HEK293 (cell line): ENCODE measurements at regions not wholly inside any gene's neighbourhood (a gene's known extent, or its start where the extent isn't known, plus 50 kb on each side); places are given as distances from the start of the nearest gene placed in this dataset.

Experiments
- CTCF ChIA-PET: fragments of 350-600 bp; formaldehyde crosslinking; extraction: SDS; loops from one replicate; lab custom pipeline; 2021; ENCODE audit warnings: antibody characterized with exemption; lab: Yijun Ruan, JAX
- POLR2A ChIA-PET: fragments of 300-600 bp; formaldehyde crosslinking; extraction: SDS; loops from one replicate; lab custom pipeline; 2020; ENCODE audit warnings: antibody characterized with exemption, inconsistent platforms; lab: Yijun Ruan, JAX
- H3K27ac ChIP-seq: fragments of 200-500 bp; sonication (Bioruptor generic); 2 replicates; pipeline ENCODE4 v1.5.1; 2014; ENCODE audit warnings: low read depth, low read length, control low read depth, inconsistent platforms; ENCODE audit errors: extremely low read depth
- H3K36me3 ChIP-seq, 2 experiments: fragments of 200-500 bp in 1 of 2; sonication (Bioruptor generic) in 1 of 2; 1 replicate in 1 of 2; 2 replicates in 1 of 2; pipeline ENCODE4 v1.5.1; 2014 to 2017; ENCODE audit warnings: inconsistent platforms in 2 of 2, low read length in 2 of 2; ENCODE audit not compliant: control insufficient read depth in 2 of 2, insufficient read depth in 1 of 2
- H3K4me1 ChIP-seq: fragments of 200-500 bp; sonication (Bioruptor generic); 2 replicates; pipeline ENCODE4 v1.5.1; 2014; ENCODE audit warnings: mild to moderate bottlenecking, low read length, inconsistent platforms; ENCODE audit not compliant: control insufficient read depth, insufficient read depth
- H3K4me3 ChIP-seq: 2 replicates; pipeline ENCODE4 v1.5.1; 2011; ENCODE audit warnings: low read depth, mild to moderate bottlenecking, control low read depth, low read length, moderate library complexity
- H3K9me3 ChIP-seq: fragments of 200-500 bp; sonication (Bioruptor generic); 2 replicates; pipeline ENCODE4 v1.5.1; 2014; ENCODE audit warnings: low read depth, low read length, inconsistent platforms; ENCODE audit not compliant: control insufficient read depth, insufficient read depth
- BCL11A ChIP-seq: fragments of 450-650 bp; formaldehyde crosslinking; IDR thresholded peaks from 2 replicates; pipeline ENCODE4 v1.5.1; 2016; ENCODE audit warnings: low read depth, missing biosample characterization, missing genetic modification characterization
- SCRT1 ChIP-seq: fragments of 450-650 bp; formaldehyde crosslinking; IDR thresholded peaks from 2 replicates; pipeline ENCODE4 v1.5.1; 2016; ENCODE audit warnings: missing biosample characterization, missing genetic modification characterization, borderline replicate concordance
- ZBTB48 ChIP-seq: fragments of 450-650 bp; formaldehyde crosslinking; IDR thresholded peaks from 2 replicates; pipeline ENCODE4 v1.5.1; 2016; ENCODE audit warnings: missing biosample characterization, missing genetic modification characterization
- ZNF121 ChIP-seq: fragments of 450-650 bp; formaldehyde crosslinking; IDR thresholded peaks from 2 replicates; pipeline ENCODE4 v1.5.1; 2016; ENCODE audit warnings: missing biosample characterization, missing genetic modification characterization
- ZNF146 ChIP-seq: fragments of 450-650 bp; formaldehyde crosslinking; IDR thresholded peaks from 2 replicates; pipeline ENCODE4 v1.5.1; 2016; ENCODE audit warnings: missing biosample characterization, missing genetic modification characterization
- ZNF148 ChIP-seq: fragments of 450-650 bp; formaldehyde crosslinking; IDR thresholded peaks from 2 replicates; pipeline ENCODE4 v1.5.0; 2017; ENCODE audit warnings: missing biosample characterization, missing genetic modification characterization, borderline replicate concordance
- ZNF211 ChIP-seq: fragments of 450-650 bp; formaldehyde crosslinking; IDR thresholded peaks from 2 replicates; pipeline ENCODE4 v1.5.1; 2016; ENCODE audit warnings: low read depth, missing biosample characterization, missing genetic modification characterization
- ZNF274 ChIP-seq, 2 experiments: fragments of 200-500 bp in 1 of 2; fragments of 450-650 bp in 1 of 2; sonication (Bioruptor generic) in 1 of 2; formaldehyde crosslinking in 1 of 2; IDR thresholded peaks; 2 replicates each; pipeline versions ENCODE4 v1.5.1 to v1.6.1; 2014 to 2016; ENCODE audit warnings: borderline replicate concordance in 1 of 2, inconsistent platforms in 1 of 2, low read length in 1 of 2, missing biosample characterization in 1 of 2, missing genetic modification characterization in 1 of 2
- ZNF335 ChIP-seq: fragments of 450-650 bp; formaldehyde crosslinking; conservative IDR thresholded peaks from 2 replicates; pipeline ENCODE4 v1.5.1; 2016; ENCODE audit warnings: missing biosample characterization, missing genetic modification characterization
- ZNF394 ChIP-seq: fragments of 450-650 bp; formaldehyde crosslinking; IDR thresholded peaks from 2 replicates; pipeline ENCODE4 v1.5.1; 2016; ENCODE audit warnings: missing biosample characterization, missing genetic modification characterization, mild to moderate bottlenecking, moderate library complexity, borderline replicate concordance
- ZNF514 ChIP-seq: fragments of 450-650 bp; formaldehyde crosslinking; IDR thresholded peaks from 2 replicates; pipeline ENCODE4 v1.5.1; 2016; ENCODE audit warnings: missing biosample characterization, missing genetic modification characterization
- ZNF521 ChIP-seq: fragments of 450-650 bp; formaldehyde crosslinking; IDR thresholded peaks from 2 replicates; pipeline ENCODE4 v1.5.1; 2017; ENCODE audit warnings: missing biosample characterization, mild to moderate bottlenecking, missing genetic modification characterization
- ZNF560 ChIP-seq: fragments of 450-650 bp; formaldehyde crosslinking; IDR thresholded peaks from 2 replicates; pipeline ENCODE4 v1.5.1; 2017; ENCODE audit warnings: missing biosample characterization, missing genetic modification characterization, borderline replicate concordance
- ZNF561 ChIP-seq: fragments of 450-650 bp; IDR thresholded peaks from 2 replicates; pipeline ENCODE4 v1.5.1; 2018; ENCODE audit warnings: missing biosample characterization, missing genetic modification characterization, borderline replicate concordance
- ZNF571 ChIP-seq: fragments of 450-650 bp; formaldehyde crosslinking; IDR thresholded peaks from 2 replicates; pipeline ENCODE4 v1.5.0; 2017; ENCODE audit warnings: missing biosample characterization, missing genetic modification characterization
- ZNF610 ChIP-seq: fragments of 450-650 bp; formaldehyde crosslinking; IDR thresholded peaks from 2 replicates; pipeline ENCODE4 v1.5.1; 2016; ENCODE audit warnings: missing biosample characterization, missing genetic modification characterization, borderline replicate concordance
- ZNF629 ChIP-seq: fragments of 450-650 bp; formaldehyde crosslinking; IDR thresholded peaks from 2 replicates; pipeline ENCODE4 v1.5.1; 2017; ENCODE audit warnings: missing biosample characterization, missing genetic modification characterization
- ZNF704 ChIP-seq: fragments of 450-650 bp; formaldehyde crosslinking; IDR thresholded peaks from 2 replicates; pipeline ENCODE4 v1.5.1; 2016; ENCODE audit warnings: missing biosample characterization, missing genetic modification characterization
- ZNF768 ChIP-seq: fragments of 450-650 bp; formaldehyde crosslinking; IDR thresholded peaks from 2 replicates; pipeline ENCODE4 v1.5.1; 2018; ENCODE audit warnings: missing biosample characterization, mild to moderate bottlenecking, missing genetic modification characterization
- ZXDB ChIP-seq: fragments of 450-650 bp; formaldehyde crosslinking; IDR thresholded peaks from 2 replicates; pipeline ENCODE4 v1.5.1; 2016; ENCODE audit warnings: missing biosample characterization, missing genetic modification characterization
- TF ChIP-seq, protein P1 (sequence below): fragments of 450-650 bp; formaldehyde crosslinking; IDR thresholded peaks from 2 replicates; pipeline ENCODE4 v1.5.1; 2016; ENCODE audit warnings: missing biosample characterization, missing genetic modification characterization
- TF ChIP-seq, protein P2 (sequence below): fragments of 450-650 bp; formaldehyde crosslinking; IDR thresholded peaks from 2 replicates; pipeline ENCODE4 v1.5.1; 2017; ENCODE audit warnings: missing biosample characterization, missing genetic modification characterization
- TF ChIP-seq, protein P3 (sequence below): fragments of 450-650 bp; formaldehyde crosslinking; IDR thresholded peaks from 2 replicates; pipeline ENCODE4 v1.5.1; 2016; ENCODE audit warnings: missing biosample characterization, missing genetic modification characterization
- TF ChIP-seq, protein P4 (sequence below): fragments of 450-650 bp; formaldehyde crosslinking; IDR thresholded peaks from 2 replicates; pipeline ENCODE4 v1.5.1; 2016; ENCODE audit warnings: missing biosample characterization, missing genetic modification characterization

DNA sequence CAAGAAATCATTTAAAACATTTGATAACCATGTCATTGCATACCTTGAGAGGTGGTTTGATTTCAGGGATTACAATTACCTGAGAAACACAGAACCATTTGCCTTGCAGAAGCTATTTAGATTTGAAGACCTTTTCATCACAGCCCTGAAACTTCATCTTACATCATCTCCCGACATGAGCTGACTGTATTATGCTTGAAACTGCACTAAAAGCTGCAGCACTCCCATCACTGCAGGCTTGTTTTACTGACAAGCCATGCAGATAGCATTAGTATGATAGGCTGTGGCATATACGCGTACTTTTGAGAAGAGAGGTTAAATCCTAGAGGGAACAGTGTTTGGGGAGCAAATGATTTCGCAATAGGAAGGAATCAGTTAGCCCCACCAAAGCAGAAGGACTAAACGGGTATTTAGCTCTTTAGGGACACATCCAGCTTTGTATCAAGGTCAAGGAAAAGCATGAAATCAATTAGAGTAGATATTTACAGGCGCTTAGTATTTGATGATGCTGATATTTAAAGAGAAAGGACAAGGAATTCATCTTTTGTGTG is 133.2 kb upstream of the DIAPH2 start:
- Histone ChIP-seq H3K36me3 (no peaks in the 10 kb centered on the region), H3K4me1 (no peaks in the 10 kb centered on the region)
- TF ChIP-seq, protein P1, sequence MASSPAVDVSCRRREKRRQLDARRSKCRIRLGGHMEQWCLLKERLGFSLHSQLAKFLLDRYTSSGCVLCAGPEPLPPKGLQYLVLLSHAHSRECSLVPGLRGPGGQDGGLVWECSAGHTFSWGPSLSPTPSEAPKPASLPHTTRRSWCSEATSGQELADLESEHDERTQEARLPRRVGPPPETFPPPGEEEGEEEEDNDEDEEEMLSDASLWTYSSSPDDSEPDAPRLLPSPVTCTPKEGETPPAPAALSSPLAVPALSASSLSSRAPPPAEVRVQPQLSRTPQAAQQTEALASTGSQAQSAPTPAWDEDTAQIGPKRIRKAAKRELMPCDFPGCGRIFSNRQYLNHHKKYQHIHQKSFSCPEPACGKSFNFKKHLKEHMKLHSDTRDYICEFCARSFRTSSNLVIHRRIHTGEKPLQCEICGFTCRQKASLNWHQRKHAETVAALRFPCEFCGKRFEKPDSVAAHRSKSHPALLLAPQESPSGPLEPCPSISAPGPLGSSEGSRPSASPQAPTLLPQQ (tag by site-specific recombination), result no peak
- TF ChIP-seq ZNF610 (tag by site-specific recombination) (no peak), ZNF394 (tag by site-specific recombination) (no peak), ZNF560 (tag by site-specific recombination) (no peak), SCRT1 (no peak), ZNF629 (tag by site-specific recombination) (no peak), BCL11A (tag by site-specific recombination) (no peak), ZXDB (no peak), ZNF335 (no peak), ZNF571 (tag by site-specific recombination) (no peak), ZNF704 (tag by site-specific recombination) (no peak), ZNF521 (tag by site-specific recombination) (no peak), ZNF561 (tag by site-specific recombination) (no peak), ZNF274 (IDR thresholded peaks at IDR 0.05; ENCODE audit: low read length) (no peak), ZNF274 (tag by site-specific recombination; IDR thresholded peaks at IDR 0.05; ENCODE audit: borderline replicate concordance) (no peak), ZNF768 (tag by site-specific recombination) (no peak), ZNF146 (no peak), ZNF121 (tag by site-specific recombination) (no peak), ZBTB48 (tag by site-specific recombination) (no peak)
- TF ChIP-seq, protein P2, sequence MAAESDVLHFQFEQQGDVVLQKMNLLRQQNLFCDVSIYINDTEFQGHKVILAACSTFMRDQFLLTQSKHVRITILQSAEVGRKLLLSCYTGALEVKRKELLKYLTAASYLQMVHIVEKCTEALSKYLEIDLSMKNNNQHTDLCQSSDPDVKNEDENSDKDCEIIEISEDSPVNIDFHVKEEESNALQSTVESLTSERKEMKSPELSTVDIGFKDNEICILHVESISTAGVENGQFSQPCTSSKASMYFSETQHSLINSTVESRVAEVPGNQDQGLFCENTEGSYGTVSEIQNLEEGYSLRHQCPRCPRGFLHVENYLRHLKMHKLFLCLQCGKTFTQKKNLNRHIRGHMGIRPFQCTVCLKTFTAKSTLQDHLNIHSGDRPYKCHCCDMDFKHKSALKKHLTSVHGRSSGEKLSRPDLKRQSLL, result no peak
- TF ChIP-seq, all 188 proteins: peak for 0
- H3K9me3 ChIP-seq, result no peaks in the 10 kb centered on the region; the same call in 1 of the 2 replicates
- H3K4me3 ChIP-seq, result no peak overlapping the region
- ChIA-PET POLR2A (no interaction called here), CTCF (interaction anchor here (0.6 to 0.7 kb wide), 4 partner anchors 88 to 1135 kb away, joined by 3 to 5 read pairs (median 4); no protein-coding TSS in a partner anchor)
- no peak overlapping the region for H3K27ac ChIP-seq

DNA sequence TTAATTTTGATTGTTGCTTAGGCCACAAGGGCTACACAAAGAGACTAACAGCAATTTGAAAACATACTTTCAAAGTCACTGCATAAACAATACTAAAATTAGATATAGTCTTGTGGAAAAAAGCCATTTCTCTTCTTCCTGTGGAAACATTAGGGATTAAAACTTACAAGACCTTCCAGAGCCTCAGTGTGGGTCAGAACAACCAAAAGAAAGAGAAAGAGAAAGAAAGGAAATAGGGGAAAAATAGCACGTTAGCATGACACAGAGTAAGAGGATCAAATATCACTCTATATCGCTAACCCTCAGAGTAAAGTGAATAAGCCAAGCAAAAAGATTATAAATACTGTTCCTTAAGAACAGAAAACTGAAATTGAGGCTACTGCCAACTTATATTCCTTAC is 127.8 kb upstream of the DIAPH2 start:
- TF ChIP-seq, protein P3, sequence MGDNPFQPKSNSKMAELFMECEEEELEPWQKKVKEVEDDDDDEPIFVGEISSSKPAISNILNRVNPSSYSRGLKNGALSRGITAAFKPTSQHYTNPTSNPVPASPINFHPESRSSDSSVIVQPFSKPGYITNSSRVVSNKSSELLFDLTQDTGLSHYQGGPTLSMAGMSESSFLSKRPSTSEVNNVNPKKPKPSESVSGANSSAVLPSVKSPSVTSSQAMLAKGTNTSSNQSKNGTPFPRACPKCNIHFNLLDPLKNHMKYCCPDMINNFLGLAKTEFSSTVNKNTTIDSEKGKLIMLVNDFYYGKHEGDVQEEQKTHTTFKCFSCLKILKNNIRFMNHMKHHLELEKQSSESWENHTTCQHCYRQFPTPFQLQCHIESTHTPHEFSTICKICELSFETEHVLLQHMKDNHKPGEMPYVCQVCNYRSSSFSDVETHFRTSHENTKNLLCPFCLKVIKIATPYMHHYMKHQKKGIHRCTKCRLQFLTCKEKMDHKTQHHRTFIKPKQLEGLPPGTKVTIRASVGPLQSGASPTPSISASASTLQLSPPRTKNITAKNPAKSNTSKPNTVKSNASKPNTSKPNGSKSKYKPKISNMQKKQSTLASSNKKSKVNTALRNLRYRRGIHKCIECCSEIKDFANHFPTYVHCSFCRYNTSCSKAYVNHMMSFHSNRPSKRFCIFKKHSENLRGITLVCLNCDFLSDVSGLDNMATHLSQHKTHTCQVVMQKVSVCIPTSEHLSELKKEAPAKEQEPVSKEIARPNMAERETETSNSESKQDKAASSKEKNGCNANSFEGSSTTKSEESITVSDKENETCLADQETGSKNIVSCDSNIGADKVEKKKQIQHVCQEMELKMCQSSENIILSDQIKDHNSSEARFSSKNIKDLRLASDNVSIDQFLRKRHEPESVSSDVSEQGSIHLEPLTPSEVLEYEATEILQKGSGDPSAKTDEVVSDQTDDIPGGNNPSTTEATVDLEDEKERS (tag by site-specific recombination), result no peak
- no peak for TF ChIP-seq ZNF211 (tag by site-specific recombination)
- TF ChIP-seq, protein P4, sequence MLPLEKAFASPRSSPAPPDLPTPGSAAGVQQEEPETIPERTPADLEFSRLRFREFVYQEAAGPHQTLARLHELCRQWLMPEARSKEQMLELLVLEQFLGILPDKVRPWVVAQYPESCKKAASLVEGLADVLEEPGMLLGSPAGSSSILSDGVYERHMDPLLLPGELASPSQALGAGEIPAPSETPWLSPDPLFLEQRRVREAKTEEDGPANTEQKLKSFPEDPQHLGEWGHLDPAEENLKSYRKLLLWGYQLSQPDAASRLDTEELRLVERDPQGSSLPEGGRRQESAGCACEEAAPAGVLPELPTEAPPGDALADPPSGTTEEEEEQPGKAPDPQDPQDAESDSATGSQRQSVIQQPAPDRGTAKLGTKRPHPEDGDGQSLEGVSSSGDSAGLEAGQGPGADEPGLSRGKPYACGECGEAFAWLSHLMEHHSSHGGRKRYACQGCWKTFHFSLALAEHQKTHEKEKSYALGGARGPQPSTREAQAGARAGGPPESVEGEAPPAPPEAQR, result no peak
- no peak for TF ChIP-seq ZNF514 (tag by site-specific recombination)
- TF ChIP-seq ZNF148 (tag by site-specific recombination), result no peak
- H3K27ac ChIP-seq, result no peak overlapping the region
- H3K4me1 ChIP-seq, result no peaks in the 10 kb centered on the region
- no peak overlapping the region for H3K4me3 ChIP-seq
- POLR2A ChIA-PET, result no interaction called here
- no peaks in the 10 kb centered on the region for H3K9me3 ChIP-seq
- no peaks in the 10 kb centered on the region for H3K36me3 ChIP-seq
- CTCF ChIA-PET, result interaction anchor here (0.6 kb wide), 1 partner anchor 12 kb away, joined by 4 read pairs; no protein-coding TSS in a partner anchor
